ENCODE measurements at regions not wholly inside any gene's neighbourhood (a gene's known extent, or its start where the extent isn't known, plus 50 kb on each side); places are given as distances from the start of the nearest gene placed in this dataset.

DNA sequence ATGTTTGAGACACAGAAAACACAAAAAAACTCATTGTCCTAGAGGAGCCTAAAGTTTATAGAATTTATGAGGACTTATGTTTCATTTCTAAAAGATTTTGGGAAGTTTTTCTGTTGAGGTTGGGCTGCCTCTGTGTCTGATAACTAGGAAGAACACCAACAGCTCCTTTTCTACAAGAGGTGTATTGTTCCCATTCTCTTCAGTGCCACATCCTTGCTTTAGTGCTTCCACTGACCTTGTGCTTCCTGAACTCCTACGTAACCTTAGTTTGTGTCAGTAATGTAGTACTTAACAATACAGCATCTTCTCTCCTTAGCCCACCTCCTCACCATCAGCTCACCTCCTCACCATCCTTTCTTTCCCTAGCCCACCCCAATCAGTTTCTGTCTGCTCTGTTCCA lies 117.3 kb upstream of the TNC start:
- no peak overlapping the region for H3K4me3 Mint-ChIP-seq (ENCODE audit: low read depth)
- H3K27ac Mint-ChIP-seq = no peak overlapping the region
- no peaks in the 10 kb centered on the region for H3K36me3 Mint-ChIP-seq (ENCODE audit: insufficient read depth)
- H3K9me3 Mint-ChIP-seq (ENCODE audit: low read depth) = no peaks in the 10 kb centered on the region
- no peak for DNase-seq (ENCODE audit: low spot score, unreplicated experiment)
- H3K27me3 Mint-ChIP-seq = no peaks in the 10 kb centered on the region
- TF ChIP-seq, protein P1, sequence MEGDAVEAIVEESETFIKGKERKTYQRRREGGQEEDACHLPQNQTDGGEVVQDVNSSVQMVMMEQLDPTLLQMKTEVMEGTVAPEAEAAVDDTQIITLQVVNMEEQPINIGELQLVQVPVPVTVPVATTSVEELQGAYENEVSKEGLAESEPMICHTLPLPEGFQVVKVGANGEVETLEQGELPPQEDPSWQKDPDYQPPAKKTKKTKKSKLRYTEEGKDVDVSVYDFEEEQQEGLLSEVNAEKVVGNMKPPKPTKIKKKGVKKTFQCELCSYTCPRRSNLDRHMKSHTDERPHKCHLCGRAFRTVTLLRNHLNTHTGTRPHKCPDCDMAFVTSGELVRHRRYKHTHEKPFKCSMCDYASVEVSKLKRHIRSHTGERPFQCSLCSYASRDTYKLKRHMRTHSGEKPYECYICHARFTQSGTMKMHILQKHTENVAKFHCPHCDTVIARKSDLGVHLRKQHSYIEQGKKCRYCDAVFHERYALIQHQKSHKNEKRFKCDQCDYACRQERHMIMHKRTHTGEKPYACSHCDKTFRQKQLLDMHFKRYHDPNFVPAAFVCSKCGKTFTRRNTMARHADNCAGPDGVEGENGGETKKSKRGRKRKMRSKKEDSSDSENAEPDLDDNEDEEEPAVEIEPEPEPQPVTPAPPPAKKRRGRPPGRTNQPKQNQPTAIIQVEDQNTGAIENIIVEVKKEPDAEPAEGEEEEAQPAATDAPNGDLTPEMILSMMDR (IDR thresholded peaks at IDR 0.05; ENCODE audit: unreplicated experiment) = no peak
- H3K4me1 Mint-ChIP-seq (ENCODE audit: low read depth) = no peaks in the 10 kb centered on the region

DNA sequence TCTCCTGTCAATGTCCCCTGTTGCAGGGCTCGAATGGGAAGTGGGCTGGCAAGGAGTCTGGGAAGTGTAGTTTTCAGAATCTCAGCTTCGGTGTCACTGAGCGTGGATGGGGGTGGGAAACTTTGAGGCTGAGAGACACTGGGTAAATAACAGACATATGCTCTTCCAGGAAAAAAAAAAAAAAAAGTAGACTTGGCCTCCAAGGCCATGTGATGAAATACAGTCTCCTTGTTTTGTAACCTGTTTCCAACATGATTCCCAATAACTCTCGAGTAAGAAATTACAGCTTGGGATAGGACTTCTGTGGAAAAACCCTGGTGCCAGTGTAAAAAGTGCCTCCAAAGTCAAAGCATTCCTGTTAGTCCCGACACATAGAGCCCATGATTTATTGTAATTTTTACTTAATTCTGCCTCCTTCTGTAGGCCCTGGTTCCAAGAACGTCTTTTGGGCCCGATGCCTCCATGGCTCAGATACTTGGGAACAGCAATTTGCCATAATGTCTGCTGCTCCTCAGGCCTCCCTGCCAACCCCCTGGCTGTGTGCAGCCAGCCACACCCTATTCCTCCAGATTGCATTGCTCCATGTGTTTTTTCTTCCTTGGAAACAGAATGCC lies 119.5 kb upstream of the TNC start:
- DNase-seq (ENCODE audit: low spot score, unreplicated experiment) = no peak
- no peaks in the 10 kb centered on the region for H3K36me3 Mint-ChIP-seq (ENCODE audit: insufficient read depth)
- no peak overlapping the region for H3K4me3 Mint-ChIP-seq (ENCODE audit: low read depth)
- H3K9me3 Mint-ChIP-seq (ENCODE audit: low read depth) = no peaks in the 10 kb centered on the region
- no peaks in the 10 kb centered on the region for H3K4me1 Mint-ChIP-seq (ENCODE audit: low read depth)
- TF ChIP-seq, protein P1 (IDR thresholded peaks at IDR 0.05; ENCODE audit: unreplicated experiment) = no peak
- no peak overlapping the region for H3K27ac Mint-ChIP-seq
- H3K27me3 Mint-ChIP-seq = no peaks in the 10 kb centered on the region

DNA sequence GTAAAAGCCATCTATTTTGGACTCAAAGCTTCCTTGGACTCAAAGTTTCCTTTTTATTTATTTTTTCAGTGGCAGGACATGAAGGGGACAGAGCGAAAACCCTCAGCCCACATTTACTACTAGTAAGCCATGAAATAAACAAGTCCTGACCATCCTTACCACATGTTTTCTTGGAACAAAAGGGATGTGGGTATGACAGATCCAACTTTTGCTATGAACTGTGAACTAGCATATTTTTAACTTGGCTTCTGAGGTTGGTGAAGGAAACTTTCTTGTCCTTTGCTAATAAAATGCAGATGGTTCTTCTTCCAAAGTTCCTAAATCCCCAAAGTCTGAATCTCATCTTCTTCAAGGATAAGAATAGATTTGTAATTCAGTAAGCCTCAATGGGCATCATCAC lies 122.7 kb upstream of the TNC start:
- no peak overlapping the region for H3K27ac Mint-ChIP-seq
- no peaks in the 10 kb centered on the region for H3K36me3 Mint-ChIP-seq (ENCODE audit: insufficient read depth)
- TF ChIP-seq, protein P1 (IDR thresholded peaks at IDR 0.05; ENCODE audit: unreplicated experiment) = no peak
- H3K4me1 Mint-ChIP-seq (ENCODE audit: low read depth) = peaks cover 2% of the 10 kb centered on the region
- H3K4me3 Mint-ChIP-seq (ENCODE audit: low read depth) = no peak overlapping the region
- no peaks in the 10 kb centered on the region for H3K9me3 Mint-ChIP-seq (ENCODE audit: low read depth)
- H3K27me3 Mint-ChIP-seq = no peaks in the 10 kb centered on the region
- DNase-seq (ENCODE audit: low spot score, unreplicated experiment) = no peak

DNA sequence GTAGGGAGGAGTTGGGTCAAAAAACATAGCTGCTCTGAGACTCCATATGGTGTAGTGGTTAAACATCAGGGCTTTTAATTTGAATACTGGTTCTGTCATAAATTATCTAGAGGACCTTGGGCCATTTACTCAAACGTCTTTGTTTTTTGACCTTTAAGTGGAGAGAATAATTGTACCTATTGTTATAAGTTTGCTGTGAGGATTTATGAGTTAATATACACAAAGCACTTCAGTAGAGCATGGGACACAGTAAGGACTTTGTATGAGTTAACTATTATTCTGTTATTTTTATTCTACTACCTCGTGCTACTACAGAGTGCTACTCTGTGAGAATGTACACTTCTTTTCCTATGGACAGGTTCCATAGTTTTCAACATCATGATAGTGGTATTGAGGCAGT lies 123.7 kb upstream of the TNC start:
- Mint-ChIP-seq H3K4me3 (ENCODE audit: low read depth) (no peak overlapping the region), H3K4me1 (ENCODE audit: low read depth) (peaks cover 2% of the 10 kb centered on the region), H3K27me3 (no peaks in the 10 kb centered on the region), H3K36me3 (ENCODE audit: insufficient read depth) (no peaks in the 10 kb centered on the region), H3K9me3 (ENCODE audit: low read depth) (no peaks in the 10 kb centered on the region), H3K27ac (no peak overlapping the region)
- TF ChIP-seq, protein P1 (IDR thresholded peaks at IDR 0.05; ENCODE audit: unreplicated experiment) = no peak
- DNase-seq (ENCODE audit: low spot score, unreplicated experiment) = no peak

DNA sequence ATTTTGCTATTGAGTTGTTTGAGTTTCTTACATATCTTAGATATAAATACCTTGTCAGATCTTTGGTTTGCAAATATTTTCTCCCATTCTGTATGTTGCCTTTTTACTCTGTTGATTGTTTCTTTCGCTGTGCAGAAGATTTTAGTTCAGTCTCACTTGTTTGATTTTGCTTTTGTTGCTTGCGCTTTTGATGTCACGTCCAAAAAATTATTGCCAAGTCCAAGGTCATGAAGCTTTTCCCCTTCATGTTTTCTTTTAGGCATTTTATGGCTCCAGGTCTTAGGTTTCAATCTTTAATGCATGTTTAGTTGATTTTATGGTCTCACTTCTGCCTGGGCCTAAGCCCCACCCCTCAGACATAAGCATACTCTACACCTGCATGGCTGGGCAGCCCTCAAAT lies 131.5 kb upstream of the TNC start:
- no peak overlapping the region for H3K4me3 Mint-ChIP-seq (ENCODE audit: low read depth)
- H3K36me3 Mint-ChIP-seq (ENCODE audit: insufficient read depth) = no peaks in the 10 kb centered on the region
- DNase-seq (ENCODE audit: low spot score, unreplicated experiment) = no peak
- H3K4me1 Mint-ChIP-seq (ENCODE audit: low read depth) = no peaks in the 10 kb centered on the region
- TF ChIP-seq, protein P1 (IDR thresholded peaks at IDR 0.05; ENCODE audit: unreplicated experiment) = no peak
- H3K27ac Mint-ChIP-seq = no peak overlapping the region
- H3K27me3 Mint-ChIP-seq = no peaks in the 10 kb centered on the region
- H3K9me3 Mint-ChIP-seq (ENCODE audit: low read depth) = no peaks in the 10 kb centered on the region
